NB4 (cell line): ENCODE measurements at regions not wholly inside any gene's neighbourhood (a gene's known extent, or its start where the extent isn't known, plus 50 kb on each side); places are given as distances from the start of the nearest gene placed in this dataset.

ENCODE experiments used
- CTCF ChIP-seq: IDR thresholded peaks from one replicate; pipeline ENCODE4 v1.5.1; 2012; ENCODE audit warnings: low read depth, low read length
- MYC ChIP-seq: IDR thresholded peaks from 2 replicates; pipeline ENCODE4 v1.6.1; 2011; ENCODE audit warnings: low read depth, low read length
- POLR2A ChIP-seq: IDR thresholded peaks from 2 replicates; pipeline ENCODE4 v1.6.1; 2011; ENCODE audit warnings: mild to moderate bottlenecking; ENCODE audit not compliant: insufficient read length; ENCODE audit errors: extremely low read depth

GRCh38 chr6:137650720-137651119, 156.5 kb upstream of the OLIG3 start:
- TF ChIP-seq MYC (no peak), CTCF (no peak), POLR2A (no peak)
